ENCODE measurements at regions not wholly inside any gene's neighbourhood (a gene's known extent, or its start where the extent isn't known, plus 50 kb on each side); places are given as distances from the start of the nearest gene placed in this dataset.

GRCh38 chr3:181609030-181609767 is 102.5 kb upstream of the SOX2 start:
- TF ChIP-seq GABPA (IDR thresholded peaks at IDR 0.05; ENCODE audit: low read depth), result no peak
- no peak for TF ChIP-seq EZH2phosphoT487 (IDR thresholded peaks at IDR 0.05; ENCODE audit: borderline replicate concordance, low read depth)
- no peak for TF ChIP-seq POLR2AphosphoS5 (IDR thresholded peaks at IDR 0.05; ENCODE audit: low read depth, low read length)
- no peak for TF ChIP-seq RAD21 (IDR thresholded peaks at IDR 0.05; ENCODE audit: low read length)
- TF ChIP-seq RFX5 (IDR thresholded peaks at IDR 0.05; ENCODE audit: low read length), result no peak
- no peak for TF ChIP-seq JUND (IDR thresholded peaks at IDR 0.05)

Measured in SK-N-SH (cell line).